GM20431 (cell line): ENCODE measurements at regions not wholly inside any gene's neighbourhood (a gene's known extent, or its start where the extent isn't known, plus 50 kb on each side); places are given as distances from the start of the nearest gene placed in this dataset.

Experiments used
- in situ Hi-C: fragments of 300-500 bp; cut with MseI, MboI; formaldehyde crosslinking; loops from one replicate; pipeline ENCODE4 v1.15.0; 2020; ENCODE audit warnings: low sequenced_read_pairs; ENCODE audit not compliant: unreplicated experiment

DNA sequence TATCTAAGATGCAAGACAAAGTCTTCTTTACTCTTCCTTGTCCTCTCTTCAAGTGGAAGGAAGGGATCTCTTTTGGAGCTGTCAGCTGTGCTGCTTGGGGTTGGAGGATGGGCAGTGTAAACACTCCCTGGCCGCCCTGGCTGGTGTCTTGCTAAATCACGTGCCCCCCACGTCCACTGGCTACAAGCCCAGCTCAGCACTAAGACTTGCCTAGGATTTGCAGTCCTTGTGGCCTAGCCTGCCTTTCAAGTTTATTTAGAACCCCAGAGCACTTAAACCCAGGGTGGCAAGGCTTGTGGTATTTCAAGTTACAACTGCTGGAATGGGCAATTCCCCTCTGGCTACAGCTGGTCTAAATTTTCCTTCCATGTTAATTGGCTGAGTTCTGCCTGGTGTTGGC is 272.4 kb upstream of the MYO3A start:
- in situ Hi-C loops = no loop called here

DNA sequence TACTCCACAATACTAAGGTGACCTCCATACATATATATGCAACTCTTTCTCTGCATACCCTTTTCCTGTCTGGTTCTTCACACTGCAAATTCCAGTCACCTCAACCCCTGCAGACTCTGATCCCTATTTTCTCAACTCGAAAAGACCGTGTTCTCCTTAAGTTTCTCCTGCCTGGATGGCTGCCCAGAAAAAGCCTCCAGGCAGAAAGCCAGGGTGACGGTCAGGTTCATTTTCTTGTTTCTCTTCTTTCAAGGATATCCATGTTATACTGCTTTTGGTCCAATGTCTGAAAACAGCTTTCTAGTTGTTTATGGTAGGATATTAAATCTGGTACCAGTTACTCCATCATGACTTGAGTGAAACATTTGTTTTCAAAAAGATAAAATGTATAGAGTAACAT is 267.8 kb upstream of the MYO3A start:
- in situ Hi-C loops = no loop called here

DNA sequence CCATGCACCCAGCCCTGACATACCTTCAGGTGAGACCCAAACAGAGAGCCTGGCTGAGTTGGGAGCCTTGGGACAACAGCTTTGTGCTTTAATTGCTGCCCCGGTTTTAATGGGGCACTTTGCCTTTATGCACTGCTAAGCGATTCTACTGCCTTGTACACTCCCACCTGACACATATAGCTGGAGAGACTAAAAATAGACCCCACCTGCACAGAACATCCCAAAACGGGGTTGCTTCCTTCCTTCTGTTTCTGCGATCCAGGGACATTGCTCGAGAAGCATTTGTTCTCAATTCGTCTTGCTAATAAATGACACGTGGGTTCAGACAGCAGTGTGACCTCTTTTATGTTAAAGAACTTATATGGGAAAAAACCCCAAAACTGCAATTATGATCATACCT is 258.8 kb upstream of the MYO3A start:
- in situ Hi-C loops = no loop called here

DNA sequence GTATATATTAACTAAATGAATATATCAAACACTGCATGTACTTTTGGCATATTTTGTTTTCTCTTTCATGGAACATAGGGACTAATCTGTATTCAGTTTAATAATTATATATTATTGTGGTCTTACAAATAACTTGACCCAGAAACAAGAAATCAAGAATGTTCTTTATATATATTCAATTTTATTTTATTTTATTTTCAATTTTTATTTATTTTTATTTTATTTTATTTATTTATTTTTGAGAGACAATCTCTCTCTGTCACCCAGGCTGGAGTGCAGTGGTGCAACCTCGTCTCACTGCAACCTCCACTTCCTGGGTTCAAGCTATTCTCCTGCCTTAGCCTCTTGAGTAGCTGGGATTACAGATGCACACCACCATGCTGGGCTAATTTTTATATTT is 258.4 kb upstream of the MYO3A start:
- in situ Hi-C loops = no loop called here

DNA sequence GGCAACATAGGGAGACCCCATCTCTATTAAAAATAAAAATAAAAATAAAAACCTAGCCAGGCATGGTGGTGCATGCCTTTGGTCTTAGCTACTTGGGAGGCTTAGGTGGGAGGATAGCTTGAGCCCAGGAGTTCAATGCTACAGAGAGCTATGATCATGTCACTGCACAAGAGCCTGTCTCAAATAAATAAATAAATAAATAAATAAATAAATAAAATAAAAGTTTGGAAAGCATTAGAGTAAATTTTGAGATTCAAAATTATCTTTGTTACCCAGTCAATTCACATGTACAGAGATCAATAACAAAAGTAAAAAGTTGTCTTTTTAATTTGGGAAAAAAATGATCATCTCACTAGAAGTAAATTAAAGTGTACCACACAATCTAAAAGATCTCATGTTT is 255.8 kb upstream of the MYO3A start:
- in situ Hi-C loops = no loop called here

DNA sequence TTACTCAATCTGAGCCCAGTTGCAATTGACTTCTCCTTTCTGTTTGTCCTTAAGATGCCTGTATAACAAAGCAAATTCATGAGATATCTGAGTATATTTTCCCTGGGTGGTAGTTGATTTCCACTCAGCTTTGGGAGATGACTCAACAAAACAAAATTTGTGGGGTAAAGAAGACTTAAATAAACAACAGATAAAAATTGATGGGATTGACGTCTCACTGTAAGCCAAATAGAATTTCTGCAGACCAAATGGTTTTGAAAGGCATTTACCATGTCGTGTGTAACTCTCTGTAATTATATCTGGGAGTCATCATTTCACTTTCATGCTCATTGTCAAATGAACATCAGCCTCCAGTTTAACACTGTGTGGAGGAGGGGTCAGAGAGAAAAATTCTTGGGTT is 255.4 kb upstream of the MYO3A start:
- in situ Hi-C loops = no loop called here

DNA sequence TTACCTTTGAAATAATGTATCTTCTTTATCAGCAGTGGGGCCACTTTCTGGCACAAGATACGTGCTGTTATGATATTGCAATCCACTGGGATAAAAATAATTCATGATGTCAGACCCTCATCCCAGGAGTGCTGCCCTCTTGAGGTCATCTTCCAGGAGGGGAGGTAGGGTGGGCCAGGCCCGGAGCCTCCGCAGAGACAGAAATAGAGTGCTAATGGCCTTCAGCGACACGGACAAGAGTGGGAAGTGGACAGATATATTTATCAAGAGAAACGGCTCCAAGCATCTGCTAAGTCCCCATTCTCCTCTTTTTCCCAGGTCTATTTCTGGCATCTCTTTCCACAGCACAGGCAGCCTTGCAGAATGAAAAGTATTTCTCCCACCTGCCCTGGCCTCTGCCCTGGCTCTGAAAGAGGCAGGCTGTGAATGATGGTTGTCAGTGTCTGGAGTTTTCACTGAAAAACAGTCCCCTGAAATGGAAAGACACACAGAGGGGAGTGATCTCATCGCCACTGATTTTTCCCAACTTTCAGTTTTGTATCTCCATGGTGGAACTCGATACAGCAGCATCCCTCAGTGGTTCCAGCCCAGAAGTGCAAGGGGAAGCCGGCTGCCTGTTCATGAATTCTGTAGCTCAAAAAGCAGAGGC is 251.7 kb upstream of the MYO3A start:
- in situ Hi-C loops = no loop called here

DNA sequence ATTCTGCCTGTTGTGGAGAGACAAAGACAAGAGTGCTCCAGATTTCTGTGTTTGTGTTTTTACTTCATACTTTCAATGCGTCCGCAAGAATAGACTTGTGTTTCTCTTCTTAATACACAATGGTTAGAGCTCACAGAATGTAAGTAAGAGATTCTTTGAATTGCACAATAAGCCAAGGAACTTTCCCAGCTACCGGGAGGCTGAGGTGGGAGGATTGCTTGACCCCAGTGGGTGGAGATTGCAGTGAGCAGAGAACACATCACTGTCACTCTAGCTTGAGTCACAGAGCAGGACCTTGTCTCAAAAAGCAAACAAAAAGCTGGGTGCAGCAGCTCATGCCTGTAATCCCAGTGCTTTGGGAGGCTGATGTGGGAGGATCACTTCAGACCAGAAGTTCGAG is 250.7 kb upstream of the MYO3A start:
- in situ Hi-C loops = no loop called here

DNA sequence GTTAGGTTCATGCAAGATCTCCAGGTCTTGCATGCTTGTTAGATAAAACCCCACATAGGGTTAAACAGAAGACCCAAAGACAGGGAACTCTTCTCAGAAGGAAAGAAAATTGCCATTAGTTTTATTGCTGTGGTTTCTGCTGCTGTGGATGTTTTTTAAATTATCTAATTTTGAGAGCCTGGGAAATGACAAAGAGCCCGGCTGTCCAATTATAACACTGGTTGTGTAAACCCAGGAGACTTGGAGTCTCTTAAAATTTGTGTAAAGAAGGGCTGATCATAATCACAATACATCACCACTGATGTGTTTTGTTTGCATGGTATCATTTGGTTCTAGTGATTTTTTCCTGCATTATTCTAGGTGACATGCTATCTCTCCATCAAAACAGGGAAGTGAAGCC is 246.5 kb upstream of the MYO3A start:
- in situ Hi-C loops = no loop called here

DNA sequence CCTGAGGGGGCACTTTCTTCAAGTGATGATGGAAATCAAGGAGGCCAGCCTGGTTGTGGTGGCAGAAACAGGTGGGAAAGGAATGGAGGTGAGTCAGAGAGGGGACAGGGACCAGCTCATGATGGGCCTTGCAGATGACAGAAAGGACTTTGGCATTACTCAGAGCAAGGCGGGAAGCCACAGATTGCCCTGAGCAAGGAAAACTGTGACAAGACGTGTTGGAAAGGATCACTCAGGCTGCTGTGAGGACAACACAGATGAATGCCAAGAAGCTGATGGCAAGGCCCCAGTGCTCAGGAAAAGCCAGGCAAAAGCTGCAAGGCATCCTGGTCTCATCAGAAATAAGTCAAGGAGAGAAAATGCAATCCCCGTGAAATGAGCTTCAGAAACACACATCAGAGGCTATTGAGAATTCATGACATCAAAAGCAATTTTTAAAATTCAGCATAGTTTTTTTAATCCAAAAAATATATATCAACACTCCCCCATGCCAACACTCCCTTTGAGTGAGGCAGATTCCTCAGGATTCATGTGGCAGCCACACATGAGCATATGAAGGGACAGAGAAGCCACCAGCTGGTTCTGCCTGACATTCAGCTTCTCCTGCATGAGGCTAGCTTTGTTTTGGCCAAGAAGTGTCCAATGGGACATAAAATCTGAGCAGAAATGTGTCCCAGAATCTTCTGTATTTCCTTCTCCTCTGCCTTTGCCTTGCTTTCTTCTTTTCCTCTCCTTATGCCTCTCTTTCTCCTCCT is 244.5 kb upstream of the MYO3A start:
- in situ Hi-C loops = no loop called here

DNA sequence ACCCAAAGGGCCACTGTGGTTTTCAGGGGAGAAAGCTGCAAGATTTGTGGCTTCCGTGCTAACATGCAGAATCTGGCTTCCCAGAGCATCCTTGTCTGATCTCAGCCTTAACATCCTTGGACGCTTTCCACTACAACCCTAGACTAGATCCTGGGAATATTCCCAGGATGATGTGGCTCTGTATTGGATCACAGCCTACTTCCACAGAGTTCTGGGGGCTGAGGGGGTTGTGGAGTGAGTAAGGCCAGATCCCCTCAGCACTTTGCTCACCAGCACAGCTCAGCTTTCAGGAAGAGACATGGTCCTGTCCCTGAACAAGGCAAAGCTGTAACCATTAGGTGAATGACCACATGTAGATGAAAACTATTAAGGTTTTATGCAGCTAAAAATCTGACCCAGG is 241.3 kb upstream of the MYO3A start:
- in situ Hi-C loops = no loop called here

DNA sequence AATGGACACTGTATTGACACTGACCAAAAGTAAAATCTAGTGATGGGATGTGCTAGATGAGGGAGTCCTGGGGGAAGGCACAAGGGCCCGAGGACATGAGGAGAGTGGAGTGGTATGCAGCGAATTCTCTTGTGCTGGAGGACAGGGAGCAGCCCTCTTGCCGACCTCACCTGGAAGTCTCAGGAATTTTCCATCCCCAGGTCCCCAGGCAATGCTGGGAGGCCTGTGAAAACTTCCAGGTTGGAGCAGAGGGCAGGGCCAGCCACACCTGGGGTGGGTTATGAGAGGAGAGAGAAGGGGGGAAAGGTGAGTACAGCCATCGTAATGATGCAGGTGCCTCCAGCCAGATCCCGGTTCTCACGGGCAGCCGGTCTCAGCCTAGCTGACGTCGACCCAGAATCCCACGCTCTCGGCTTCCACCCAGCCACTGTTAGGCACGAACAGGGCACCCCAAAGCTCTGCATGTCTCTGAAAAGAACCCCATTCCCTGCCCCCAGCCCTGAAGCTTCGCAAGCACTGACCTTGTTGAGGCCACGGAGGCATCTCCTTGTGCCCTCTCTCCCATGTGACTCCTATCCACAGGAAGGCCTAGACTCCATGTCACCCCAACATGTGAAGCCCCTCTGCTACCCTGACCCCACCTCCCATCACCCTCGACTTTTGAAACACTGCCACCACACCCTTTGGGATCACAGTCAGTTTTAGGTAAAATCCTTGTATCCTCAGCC is 239.7 kb upstream of the MYO3A start:
- in situ Hi-C loops = no loop called here

DNA sequence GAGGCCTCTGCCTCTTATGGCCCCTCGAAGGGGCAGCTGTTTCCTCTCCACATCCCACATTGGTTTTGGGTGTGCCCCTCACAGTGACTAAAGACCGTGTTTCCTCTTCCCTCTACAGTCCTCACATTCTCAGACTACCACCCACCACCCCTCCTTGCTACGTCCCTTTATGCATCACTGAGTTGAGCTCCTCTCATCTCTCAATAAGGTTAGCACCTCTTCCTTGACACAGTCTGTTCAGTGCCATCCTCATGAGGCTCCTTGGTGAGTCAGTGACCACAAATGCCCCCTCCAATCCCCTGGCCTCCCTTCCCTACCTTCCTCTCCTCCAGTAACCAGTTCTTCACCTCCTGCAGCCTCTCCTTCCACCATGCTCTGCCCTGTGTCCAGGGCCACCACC is 239.1 kb upstream of the MYO3A start:
- in situ Hi-C loops = no loop called here

DNA sequence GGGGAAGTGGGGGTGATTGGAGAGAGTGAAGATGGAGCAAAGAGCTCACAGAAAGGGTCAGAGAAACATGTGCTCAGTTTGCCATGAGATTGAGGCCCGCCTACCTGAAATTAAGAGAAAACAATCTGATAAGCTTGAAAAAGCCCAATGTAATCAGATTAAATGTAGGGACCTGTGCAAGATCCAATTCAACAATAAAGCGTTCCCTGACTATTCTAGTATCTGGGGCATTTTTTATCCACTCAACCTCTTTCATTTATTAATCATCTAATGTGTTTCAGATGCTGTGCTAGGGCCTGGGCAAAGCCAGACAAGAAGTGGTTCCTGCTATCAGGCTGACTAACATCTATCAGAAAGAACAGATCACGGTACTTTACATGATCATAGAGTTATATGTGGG is 238.4 kb upstream of the MYO3A start:
- in situ Hi-C loops = no loop called here

DNA sequence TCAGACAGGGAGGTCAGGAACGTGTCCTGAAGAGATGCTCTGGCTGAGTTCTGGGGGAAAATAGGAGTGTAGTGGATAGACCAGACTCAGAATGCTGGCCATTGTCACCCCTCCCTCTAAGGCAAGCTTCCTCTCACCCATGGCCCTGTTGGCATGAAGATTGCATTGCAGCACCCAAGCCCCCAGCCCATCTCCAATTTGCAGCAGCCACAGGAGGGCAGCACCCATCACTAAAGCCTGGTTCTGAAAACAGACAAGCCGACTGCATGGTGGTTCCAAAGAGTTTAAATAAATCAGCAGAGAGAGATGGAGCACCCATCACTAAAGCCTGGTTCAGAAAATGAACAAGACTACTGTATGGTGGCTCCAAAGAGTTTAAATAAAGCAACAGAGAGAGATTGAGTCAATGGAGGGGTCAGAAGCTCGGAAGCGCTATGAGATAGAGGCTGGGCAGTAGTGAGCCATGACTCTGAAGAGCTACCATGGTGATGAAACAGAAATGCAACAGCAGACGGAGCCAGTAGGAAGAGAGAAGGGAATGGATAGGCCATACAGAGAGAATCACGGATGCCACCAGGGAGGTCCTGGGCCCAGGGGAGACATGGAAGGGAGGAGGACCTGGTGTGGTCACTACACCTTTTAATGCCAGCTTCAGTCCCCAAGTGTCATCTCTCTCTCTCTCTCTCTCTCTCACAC is 237.9 kb upstream of the MYO3A start:
- in situ Hi-C loops = no loop called here

DNA sequence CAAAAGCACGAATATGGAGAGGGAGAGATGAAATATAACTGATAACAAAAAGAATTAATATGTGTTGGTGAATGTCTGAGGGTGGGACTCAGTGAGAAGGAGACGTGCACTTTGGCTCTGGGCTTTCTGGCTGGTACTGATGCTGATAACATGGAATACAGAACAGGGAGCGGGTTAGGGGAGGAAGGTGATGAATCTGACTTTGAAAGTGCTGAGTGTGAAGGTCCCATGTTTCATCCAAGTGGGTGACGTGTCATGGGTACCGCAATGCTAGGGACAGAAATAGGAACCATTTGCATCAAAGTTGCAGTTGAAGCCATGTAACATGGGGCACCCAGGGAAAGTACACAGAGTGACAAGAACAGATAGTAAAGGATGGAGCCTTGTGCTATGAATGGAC is 236.6 kb upstream of the MYO3A start:
- in situ Hi-C loops = no loop called here

DNA sequence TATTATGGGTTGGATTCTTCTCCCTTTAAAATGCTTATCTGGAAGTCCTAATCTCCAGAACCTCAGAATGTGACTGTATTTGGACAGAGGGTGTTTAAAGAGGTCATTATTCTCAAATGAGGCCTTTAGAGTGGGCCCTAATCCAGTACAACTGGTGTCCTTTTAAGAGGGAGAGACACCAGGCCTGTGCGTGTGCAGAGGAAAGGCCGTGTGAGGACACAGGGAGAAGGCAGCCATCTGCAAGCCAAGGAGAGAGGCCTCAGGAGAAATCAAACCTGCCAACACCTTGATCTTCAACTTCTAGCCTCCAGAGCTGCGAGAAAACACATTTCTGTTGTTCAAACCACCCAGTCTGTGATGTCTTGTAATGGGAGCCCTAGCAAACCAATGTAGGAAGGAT is 235.4 kb upstream of the MYO3A start:
- in situ Hi-C loops = no loop called here

DNA sequence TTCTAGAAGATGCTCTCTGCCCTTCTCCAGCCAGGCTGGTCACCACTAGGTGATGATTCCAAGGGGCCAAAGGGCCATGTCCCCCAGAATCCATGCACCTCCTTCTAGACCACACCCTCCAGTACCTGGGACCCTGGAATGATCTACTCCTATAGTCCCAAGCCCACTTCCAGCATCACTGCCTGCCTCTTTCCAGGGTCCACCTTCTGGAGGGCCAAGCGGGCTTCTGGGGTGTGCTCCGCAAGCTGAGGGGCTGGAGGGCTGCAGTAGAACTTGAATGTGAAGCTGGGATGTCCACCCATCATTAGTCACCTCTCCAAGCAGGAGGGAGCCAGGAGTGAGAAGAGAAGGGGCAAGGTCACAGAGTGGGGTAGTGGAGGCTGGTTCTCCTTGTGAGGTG is 234.4 kb upstream of the MYO3A start:
- in situ Hi-C loops = no loop called here

DNA sequence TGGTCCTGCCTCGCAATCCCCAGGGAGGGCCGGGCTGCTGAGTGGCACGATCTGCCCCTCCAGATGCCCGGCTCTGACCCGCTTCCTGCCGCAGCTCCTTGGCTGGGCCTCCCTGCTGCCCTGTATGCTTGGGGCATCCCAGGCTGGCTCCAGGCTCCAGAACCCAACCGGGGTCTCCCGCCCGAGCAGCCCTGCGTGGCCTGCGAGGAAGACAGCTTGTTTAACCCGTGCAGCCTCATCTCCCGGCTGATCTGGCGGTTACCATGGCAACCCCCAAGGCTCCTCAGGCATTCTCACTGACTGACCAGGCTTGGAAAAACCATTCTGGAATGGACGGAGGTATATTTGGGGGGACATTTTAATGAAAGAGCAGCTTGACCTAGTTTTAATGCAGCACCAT is 232.4 kb upstream of the MYO3A start:
- in situ Hi-C loops = no loop called here

DNA sequence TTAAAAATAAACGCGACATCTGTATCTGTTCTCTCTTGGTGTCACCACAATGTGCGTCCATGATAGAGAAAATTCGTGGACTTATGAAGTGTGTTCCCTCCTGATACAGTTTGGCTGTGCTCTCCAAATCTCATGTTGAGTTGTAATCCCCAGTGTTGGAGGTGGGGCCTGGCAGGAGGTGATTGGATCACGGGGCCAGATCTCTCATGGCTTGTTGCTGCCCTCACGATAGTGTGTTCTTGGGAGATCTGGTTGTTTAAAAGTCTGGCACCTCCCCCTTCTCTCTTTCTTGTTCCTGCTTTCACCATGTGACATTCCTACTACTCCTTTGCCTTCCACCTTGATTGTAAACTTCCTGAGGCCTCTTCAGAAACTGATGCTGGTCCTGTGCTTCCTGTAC is 229.4 kb upstream of the MYO3A start:
- in situ Hi-C loops = no loop called here

DNA sequence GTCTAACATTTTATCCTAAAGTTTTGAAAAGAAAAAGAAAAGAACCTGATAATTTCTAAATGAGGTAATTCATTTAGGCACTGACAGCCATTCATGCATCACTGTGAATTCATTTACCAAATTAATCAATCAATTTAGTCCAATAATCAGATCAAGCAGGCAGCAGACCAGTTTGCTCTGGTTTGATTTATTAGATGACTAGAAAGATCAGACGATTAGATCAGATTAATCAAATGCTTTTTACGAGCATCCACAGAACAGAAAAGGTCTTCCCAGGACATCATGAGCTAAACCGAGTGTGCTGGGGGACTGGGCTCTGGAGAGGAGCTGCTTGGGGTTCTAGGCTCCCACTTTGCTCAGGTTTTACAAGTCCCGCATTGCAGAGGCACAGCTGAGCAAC is 226.5 kb upstream of the MYO3A start:
- in situ Hi-C loops = no loop called here
